ENCODE measurements at regions not wholly inside any gene's neighbourhood (a gene's known extent, or its start where the extent isn't known, plus 50 kb on each side); places are given as distances from the start of the nearest gene placed in this dataset.
"Not testable (repeated sequence)": the region's sequence is repeated elsewhere in the genome, so short reads cannot be mapped to it uniquely, and the experiment has no call there.

DNA sequence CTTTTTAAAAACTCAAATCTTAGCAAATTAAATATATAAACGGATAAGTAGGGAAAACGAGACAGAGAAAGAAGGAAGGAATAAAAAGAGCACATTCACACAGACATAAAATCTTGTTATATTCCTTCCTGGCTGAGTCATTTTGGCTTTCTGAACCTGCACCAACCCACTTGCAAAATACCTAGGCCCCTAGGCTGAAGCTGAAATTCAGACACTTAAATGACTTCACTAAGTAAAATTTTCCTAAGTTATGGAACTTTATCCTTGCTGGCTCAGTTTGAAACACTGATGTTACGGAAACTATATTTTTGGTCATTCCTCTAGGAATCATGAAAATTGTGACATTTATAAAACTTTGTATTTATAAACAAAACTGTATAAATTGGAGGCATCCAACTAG, 462.8 kb upstream of the NFIA start:
- Histone ChIP-seq H3K9me3 (no peaks in the 10 kb centered on the region), H3K27ac (peak overlapping the region in 6 of 12 donors; percentile 11 to 60 (median 44)), H3K27me3 (no peaks in the 10 kb centered on the region), H3K4me1 (peaks cover 4 to 25% (median 12%) of the 10 kb centered on the region in 12 donors), H3K36me3 (no peaks in the 10 kb centered on the region), H3K4me3 (no peak overlapping the region)
- intact Hi-C loops (cut with DNase I) = loop anchor here in 1 of 10 donors (10.0 kb wide), 1 partner anchor 195 kb away; no protein-coding TSS in a partner anchor
- DNase-seq (no peak), ATAC-seq (no peak)
- 89 to 95% (median 91%) methylated on average over 3 of the region's 3 CpGs for WGBS, 4 donors
- no peak for TF ChIP-seq POLR2A (IDR thresholded peaks at IDR 0.05)
- no peak for TF ChIP-seq CTCF (IDR thresholded peaks at IDR 0.05)

DNA sequence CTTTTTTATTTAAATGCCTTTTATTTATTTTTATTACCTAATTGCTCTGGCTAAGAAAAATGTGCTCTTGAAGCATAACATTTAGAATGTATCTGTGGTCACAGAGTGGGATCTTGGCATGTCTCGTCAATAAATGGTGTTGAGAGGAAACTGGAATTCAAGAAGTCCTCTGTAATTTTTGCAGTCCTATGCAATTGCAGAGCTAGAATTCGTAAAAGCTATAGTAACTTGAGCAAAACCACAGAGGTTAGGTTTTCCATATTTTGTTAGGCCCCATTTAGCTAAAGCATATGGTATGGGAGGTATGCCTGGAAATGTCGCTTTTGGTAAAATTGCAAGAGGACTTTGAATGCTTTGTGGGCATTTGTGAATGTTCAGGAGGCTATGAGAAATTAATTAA, 466.7 kb upstream of the NFIA start:
- H3K27ac ChIP-seq = no peak overlapping the region
- no peak overlapping the region for H3K4me3 ChIP-seq
- no peaks in the 10 kb centered on the region for H3K9me3 ChIP-seq
- ATAC-seq = no peak
- H3K27me3 ChIP-seq = no peaks in the 10 kb centered on the region
- TF ChIP-seq CTCF (IDR thresholded peaks at IDR 0.05) (no peak), POLR2A (IDR thresholded peaks at IDR 0.05) (no peak)
- intact Hi-C loops (cut with DNase I) = loop anchor here in 1 of 10 donors (10.0 kb wide), 1 partner anchor 191 kb away; no protein-coding TSS in a partner anchor
- H3K36me3 ChIP-seq = no peaks in the 10 kb centered on the region
- DNase-seq = no peak
- peaks cover 0 to 13% (median 4%) of the 10 kb centered on the region in 12 donors for H3K4me1 ChIP-seq
- whole genome bisulfite sequencing, 4 donors = 87 to 97% (median 90%) methylated on average over 3 of the region's 3 CpGs

- no peak for DNase-seq
- Histone ChIP-seq H3K9me3 (no peaks in the 10 kb centered on the region), H3K27me3 (no peaks in the 10 kb centered on the region), H3K4me3 (no peak overlapping the region), H3K4me1 (no peaks in the 10 kb centered on the region), H3K36me3 (no peaks in the 10 kb centered on the region), H3K27ac (no peak overlapping the region)
- ATAC-seq = no peak
- 91 to 96% (median 92%) methylated on average over 4 of the region's 4 CpGs for WGBS, 4 donors
- no peak for TF ChIP-seq POLR2A (IDR thresholded peaks at IDR 0.05)
- no peak for TF ChIP-seq CTCF (IDR thresholded peaks at IDR 0.05)
- intact Hi-C loops (cut with DNase I) = loop anchor here in 1 of 10 donors (10.0 kb wide), 1 partner anchor 188 kb away; no protein-coding TSS in a partner anchor
These were observed 469.6 kb upstream of the NFIA start for GRCh38 chr1:60612790-60613189.

- ATAC-seq; DNase-seq; H3K4me3 ChIP-seq; H3K36me3 ChIP-seq; H3K4me1 ChIP-seq; H3K27ac ChIP-seq; H3K27me3 ChIP-seq; intact Hi-C loops (cut with DNase I): not testable (repeated sequence)
- H3K9me3 ChIP-seq = peaks cover 0 to 14% (median 0%) of the 10 kb centered on the region in 12 donors
- 91 to 97% (median 96%) methylated on average over 1 of the region's 1 CpG for WGBS, 4 donors
These were observed 475.4 kb upstream of the NFIA start for GRCh38 chr1:60606921-60607320.

- no peak for TF ChIP-seq POLR2A (IDR thresholded peaks at IDR 0.05)
- TF ChIP-seq CTCF (IDR thresholded peaks at IDR 0.05) = no peak
- no peak overlapping the region for H3K4me3 ChIP-seq
- WGBS, 4 donors = 22 to 48% (median 33%) methylated on average over 1 of the region's 1 CpG
- intact Hi-C loops (cut with DNase I) = no loop called here
- DNase-seq (no peak), ATAC-seq (no peak)
- peaks cover 0 to 10% (median 0%) of the 10 kb centered on the region in 12 donors for H3K4me1 ChIP-seq
- no peaks in the 10 kb centered on the region for H3K9me3 ChIP-seq
- no peaks in the 10 kb centered on the region for H3K27me3 ChIP-seq
- no peaks in the 10 kb centered on the region for H3K36me3 ChIP-seq
- H3K27ac ChIP-seq = no peak overlapping the region
These were observed 481.8 kb upstream of the NFIA start for GRCh38 chr1:60600532-60600931.
